Right forelimb (tissue), 1 donor: ENCODE measurements at regions not wholly inside any gene's neighbourhood (a gene's known extent, or its start where the extent isn't known, plus 50 kb on each side); places are given as distances from the start of the nearest gene placed in this dataset.

Experiments used
- DNase-seq: peaks from one replicate; pipeline ENCODE4 v3.0.0-alpha.2; 2018

DNA sequence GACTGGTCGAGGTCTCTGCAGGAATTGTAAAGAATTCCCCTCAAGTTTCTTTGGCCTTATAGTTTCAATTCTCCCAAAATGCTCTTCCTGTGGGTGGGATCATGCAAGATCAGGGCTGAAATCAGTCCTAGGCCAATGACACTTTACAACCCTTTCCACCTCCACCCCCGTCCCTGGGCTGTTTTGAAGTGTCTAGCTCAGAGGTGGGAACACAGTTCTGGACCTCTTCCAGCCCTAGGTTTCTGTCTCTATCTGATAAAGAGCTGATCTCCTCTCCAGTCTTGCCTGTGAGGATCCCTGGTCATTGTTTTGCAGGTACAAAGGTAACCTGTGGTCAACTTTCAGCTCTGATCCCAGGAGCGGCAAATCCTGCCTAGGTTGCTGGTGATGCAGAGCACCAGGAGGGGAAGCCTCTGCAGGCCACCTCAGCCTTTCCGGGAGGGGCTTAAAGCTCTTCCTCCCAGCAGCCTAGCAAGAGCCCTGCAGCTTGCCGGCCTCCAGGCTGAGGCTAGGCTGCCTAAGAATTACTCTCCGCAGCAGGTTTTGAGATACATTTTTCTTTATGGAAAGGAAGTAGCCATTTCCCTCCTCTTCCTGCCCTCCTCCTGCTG lies 69.8 kb upstream of the WIPF1 start:
- no peak for DNase-seq

DNA sequence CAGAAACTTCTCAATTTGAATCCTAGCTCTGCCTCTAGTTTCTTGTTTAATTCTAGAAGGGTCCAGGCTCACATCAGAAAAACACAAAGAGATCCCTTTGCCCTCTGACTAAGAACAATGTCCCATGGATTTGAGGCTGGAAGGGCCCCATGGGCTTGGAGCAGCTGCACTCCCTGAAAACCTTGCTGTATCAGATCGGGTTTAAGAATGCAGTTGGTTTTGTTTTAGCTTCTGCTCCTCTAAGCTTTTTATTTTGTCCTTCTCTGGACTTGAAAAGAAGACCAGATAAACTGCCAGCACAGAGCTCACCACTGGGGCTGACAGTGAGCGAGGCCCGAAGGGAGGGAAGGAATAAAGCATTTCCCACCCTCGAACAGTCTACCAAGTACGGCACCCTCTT lies 69.2 kb upstream of the WIPF1 start:
- no peak for DNase-seq

- no peak for DNase-seq
These were observed 68.7 kb upstream of the WIPF1 start for GRCh38 chr2:174666312-174666711.

- DNase-seq: no peak
These were observed 66.6 kb upstream of the WIPF1 start for GRCh38 chr2:174664084-174664759.

GRCh38 chr2:174663550-174663949 lies 65.9 kb upstream of the WIPF1 start:
- no peak for DNase-seq

GRCh38 chr2:174662859-174663258 lies 65.3 kb upstream of the WIPF1 start:
- no peak for DNase-seq

- DNase-seq: no peak
These were observed 64.9 kb upstream of the WIPF1 start for GRCh38 chr2:174662459-174662858.

DNA sequence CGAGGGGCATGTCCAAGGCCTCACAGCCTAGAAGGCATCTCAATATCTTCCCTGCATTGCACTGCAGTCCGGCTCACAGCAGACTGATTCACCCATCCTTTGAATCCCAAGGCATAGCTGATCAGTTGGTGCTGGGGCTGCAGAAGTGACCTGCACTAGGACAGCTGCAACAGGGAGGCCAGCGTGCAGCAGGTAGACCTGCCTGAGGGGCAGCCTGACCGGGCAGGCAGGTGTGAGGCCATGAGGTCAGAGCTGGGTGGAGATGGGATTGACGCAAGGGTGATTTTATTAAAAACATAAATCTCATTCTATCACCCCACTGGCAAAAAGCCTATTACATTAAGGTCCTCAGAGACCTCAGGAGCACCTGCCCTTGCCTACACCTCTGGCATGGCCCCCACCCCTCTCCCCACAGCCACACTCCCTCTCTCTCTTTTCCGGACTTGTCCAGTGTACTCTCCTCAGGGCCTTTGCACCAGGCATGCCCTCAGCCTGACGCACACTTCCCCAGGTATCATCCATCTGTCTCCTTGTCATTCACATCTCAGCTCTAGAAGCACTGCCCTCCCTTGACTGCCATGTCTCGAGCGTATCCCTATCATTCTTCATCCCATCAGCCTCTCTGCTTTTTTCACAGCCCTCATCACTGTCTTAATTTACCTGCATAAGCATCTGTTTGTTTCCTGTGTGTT lies 63.5 kb upstream of the WIPF1 start:
- DNase-seq: no peak

- DNase-seq: no peak
These were observed 61.7 kb upstream of the WIPF1 start for GRCh38 chr2:174659069-174659900.

- no peak for DNase-seq
These were observed 59.1 kb upstream of the WIPF1 start for GRCh38 chr2:174656676-174657176.

DNA sequence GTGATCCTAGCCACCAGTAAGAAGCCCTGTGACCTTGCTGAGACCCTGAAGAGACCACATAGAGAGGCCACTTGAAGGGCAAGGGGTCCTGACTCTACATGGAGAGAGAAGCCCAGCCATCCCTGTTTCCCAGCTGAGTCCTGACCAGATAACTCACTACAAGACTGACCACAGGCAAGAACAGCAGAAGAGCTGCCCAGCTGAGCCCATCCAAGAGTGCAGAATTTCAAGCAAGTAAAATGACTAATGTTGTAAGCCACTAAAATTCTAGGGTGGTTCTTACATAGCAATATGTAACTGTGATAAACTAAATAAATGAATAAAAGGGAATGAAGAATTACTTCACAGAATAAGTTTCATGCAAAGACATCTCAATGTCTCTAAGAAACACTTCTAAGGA lies 58.4 kb upstream of the WIPF1 start:
- no peak for DNase-seq

- DNase-seq: no peak
These were observed 56.9 kb upstream of the WIPF1 start for GRCh38 chr2:174654419-174654941.

- no peak for DNase-seq
These were observed 51.3 kb upstream of the WIPF1 start for GRCh38 chr2:174648896-174649295.
